GM23338 (cell line): ENCODE measurements at regions not wholly inside any gene's neighbourhood (a gene's known extent, or its start where the extent isn't known, plus 50 kb on each side); places are given as distances from the start of the nearest gene placed in this dataset.

Experiments
- ATAC-seq: fragments of 200-7000 bp; cut with Tn5 transposase; 3 replicates; pipeline ENCODE4 v1.9.1; 2020
- DNase-seq: peaks from one replicate; pipeline ENCODE4 v3.0.0-alpha.2; 2015; ENCODE audit warnings: low spot score
- H2AFZ ChIP-seq: fragments of 200-600 bp; sonication (generic); 2 replicates; pipeline ENCODE4 v1.8.0; 2016; ENCODE audit warnings: antibody characterized with exemption, mild to moderate bottlenecking, moderate library complexity
- H3F3A ChIP-seq: fragments of 200-600 bp; sonication (generic); replicated peaks from 2 replicates; pipeline ENCODE4 v1.8.0; 2017; ENCODE audit warnings: antibody characterized with exemption, mixed run types, low read depth
- H3K27ac ChIP-seq: fragments of 200-600 bp; sonication (generic); 2 replicates; pipeline ENCODE4 v1.6.1; 2016; ENCODE audit warnings: low read depth
- H3K27me3 ChIP-seq: fragments of 200-600 bp; sonication (generic); 2 replicates; pipeline ENCODE4 v1.8.0; 2016; ENCODE audit warnings: mild to moderate bottlenecking, mixed run types, moderate library complexity; ENCODE audit not compliant: insufficient read depth
- H3K36me3 ChIP-seq: fragments of 200-600 bp; sonication (generic); 2 replicates; pipeline ENCODE4 v1.8.0; 2016; ENCODE audit warnings: mild to moderate bottlenecking; ENCODE audit not compliant: insufficient read depth
- H3K4me1 ChIP-seq: fragments of 200-600 bp; sonication (generic); 2 replicates; pipeline ENCODE4 v1.8.0; 2016; ENCODE audit warnings: mild to moderate bottlenecking, moderate library complexity; ENCODE audit not compliant: insufficient read depth
- H3K4me2 ChIP-seq: fragments of 200-600 bp; sonication (generic); 2 replicates; pipeline ENCODE4 v1.7.1; 2017; ENCODE audit warnings: mixed run types
- H3K4me3 ChIP-seq: fragments of 200-600 bp; sonication (generic); 2 replicates; pipeline ENCODE4 v1.6.1; 2016; ENCODE audit warnings: mixed run types
- H3K79me2 ChIP-seq: fragments of 200-600 bp; sonication (generic); replicated peaks from 2 replicates; pipeline ENCODE4 v1.8.0; 2017; ENCODE audit warnings: mild to moderate bottlenecking; ENCODE audit not compliant: insufficient read depth
- H3K9me2 ChIP-seq: fragments of 200-600 bp; sonication (generic); 2 replicates; pipeline ENCODE4 v1.8.0; 2017; ENCODE audit not compliant: insufficient read depth
- H4K20me1 ChIP-seq: fragments of 200-600 bp; sonication (generic); replicated peaks from 2 replicates; pipeline ENCODE4 v1.8.0; 2017; ENCODE audit warnings: mild to moderate bottlenecking; ENCODE audit not compliant: insufficient read depth
- H3K27ac Mint-ChIP-seq: 2 replicates; pipeline ENCODE4 v1.8.0; 2020; ENCODE audit warnings: inconsistent platforms, mild to moderate bottlenecking, moderate library complexity, mixed read lengths
- H3K27me3 Mint-ChIP-seq: 3 replicates; pipeline ENCODE4 v1.8.0; 2022; ENCODE audit warnings: low read depth, mild to moderate bottlenecking, moderate library complexity, mixed read lengths, inconsistent platforms; ENCODE audit not compliant: insufficient read depth, poor library complexity
- H3K36me3 Mint-ChIP-seq: 3 replicates; pipeline ENCODE4 v1.8.0; 2021; ENCODE audit warnings: low read depth, mild to moderate bottlenecking, inconsistent platforms, moderate library complexity, mixed read lengths
- H3K4me1 Mint-ChIP-seq: 3 replicates; pipeline ENCODE4 v1.8.0; 2020; ENCODE audit warnings: mild to moderate bottlenecking, inconsistent platforms, mixed read lengths
- H3K4me3 Mint-ChIP-seq: 3 replicates; pipeline ENCODE4 v1.8.0; 2021; ENCODE audit warnings: moderate library complexity, mild to moderate bottlenecking, inconsistent platforms, mixed read lengths
- H3K9me3 Mint-ChIP-seq: 3 replicates; pipeline ENCODE4 v1.8.0; 2020; ENCODE audit warnings: moderate library complexity, mild to moderate bottlenecking, inconsistent platforms, mixed read lengths
- CREB1 ChIP-seq: fragments of 250-450 bp; sonication (Bioruptor Pico); IDR thresholded peaks from 2 replicates; pipeline ENCODE4 v1.5.0; 2020; ENCODE audit warnings: low read depth, mild to moderate bottlenecking, moderate library complexity
- ETS1 ChIP-seq: IDR thresholded peaks from 2 replicates; pipeline ENCODE4 v1.6.1; 2016; ENCODE audit warnings: antibody characterized with exemption
- EZH2 ChIP-seq: fragments of 200-600 bp; sonication (generic); IDR thresholded peaks from one replicate; pipeline ENCODE4 v1.8.0; 2017; ENCODE audit warnings: antibody characterized with exemption, mild to moderate bottlenecking, low read depth; ENCODE audit not compliant: unreplicated experiment
- EZH2phosphoT487 ChIP-seq: fragments of 200-600 bp; sonication (generic); IDR thresholded peaks from one replicate; pipeline ENCODE4 v1.8.1; 2018; ENCODE audit warnings: antibody characterized with exemption; ENCODE audit not compliant: unreplicated experiment
- JUNB ChIP-seq: IDR thresholded peaks from one replicate; pipeline ENCODE4 v1.6.1; 2016; ENCODE audit warnings: antibody characterized with exemption; ENCODE audit not compliant: unreplicated experiment
- POLR2AphosphoS5 ChIP-seq: IDR thresholded peaks from 2 replicates; pipeline ENCODE4 v1.6.1; 2016; ENCODE audit warnings: antibody characterized with exemption, low read depth
- REST ChIP-seq: IDR thresholded peaks from one replicate; pipeline ENCODE4 v1.6.1; 2018; ENCODE audit warnings: antibody characterized with exemption; ENCODE audit not compliant: unreplicated experiment
- STAT1 ChIP-seq: IDR thresholded peaks from one replicate; pipeline ENCODE4 v1.6.1; 2016; ENCODE audit warnings: antibody characterized with exemption; ENCODE audit not compliant: unreplicated experiment
- ZNF114 ChIP-seq: fragments of 250-450 bp; sonication (Bioruptor Pico); IDR thresholded peaks from 2 replicates; pipeline ENCODE4 v1.5.0; 2020; ENCODE audit warnings: mild to moderate bottlenecking, moderate library complexity
- ZNF331 ChIP-seq: fragments of 250-450 bp; sonication (Bioruptor Pico); IDR thresholded peaks from 2 replicates; pipeline ENCODE4 v1.5.0; 2020; ENCODE audit warnings: low read depth, mild to moderate bottlenecking, moderate library complexity
- ZNF462 ChIP-seq: fragments of 250-450 bp; sonication (Bioruptor Pico); IDR thresholded peaks from 2 replicates; pipeline ENCODE4 v1.5.0; 2020; ENCODE audit warnings: mild to moderate bottlenecking, moderate library complexity

- peaks cover 66% of the 10 kb centered on the region for H3K9me3 Mint-ChIP-seq
- DNase-seq (no peak), ATAC-seq (no peak)
- Histone ChIP-seq H3K36me3 (no peaks in the 10 kb centered on the region), H4K20me1 (no peaks in the 10 kb centered on the region), H3K79me2 (no peaks in the 10 kb centered on the region), H2AFZ (no peak overlapping the region), H3K4me1 (no peaks in the 10 kb centered on the region), H3K9me2 (no peaks in the 10 kb centered on the region), H3K4me2 (no peak overlapping the region), H3K4me3 (no peak overlapping the region), H3F3A (no peaks in the 10 kb centered on the region), H3K27ac (no peak overlapping the region), H3K27me3 (no peaks in the 10 kb centered on the region)
- H3K36me3 Mint-ChIP-seq = 0 out of 3 replicates have a peak, but pooled peaks cover 3% of the 10 kb centered on the region
- no peak overlapping the region for H3K4me3 Mint-ChIP-seq
- no peaks in the 10 kb centered on the region for H3K27me3 Mint-ChIP-seq
- H3K27ac Mint-ChIP-seq = no peak overlapping the region
- TF ChIP-seq POLR2AphosphoS5 (no peak), EZH2phosphoT487 (no peak), JUNB (no peak), EZH2 (no peak)
- H3K4me1 Mint-ChIP-seq = no peaks in the 10 kb centered on the region
These were observed 244.5 kb upstream of the SPANXN1 start for GRCh38 chrX:145002771-145003170.

- H3K4me1 Mint-ChIP-seq = no peaks in the 10 kb centered on the region
- H3K27ac Mint-ChIP-seq = no peak overlapping the region
- H3K36me3 Mint-ChIP-seq = 0 out of 3 replicates have a peak, but pooled peaks cover 3% of the 10 kb centered on the region
- H3K9me3 Mint-ChIP-seq = peaks cover 65% of the 10 kb centered on the region
- no peak overlapping the region for H3K4me3 Mint-ChIP-seq
- Histone ChIP-seq H3K4me3 (no peak overlapping the region), H3K27ac (no peak overlapping the region), H3K9me2 (no peaks in the 10 kb centered on the region), H3K36me3 (no peaks in the 10 kb centered on the region), H3K79me2 (no peaks in the 10 kb centered on the region), H3F3A (no peaks in the 10 kb centered on the region), H2AFZ (no peak overlapping the region), H3K4me2 (no peak overlapping the region), H3K27me3 (no peaks in the 10 kb centered on the region), H3K4me1 (no peaks in the 10 kb centered on the region), H4K20me1 (no peaks in the 10 kb centered on the region)
- H3K27me3 Mint-ChIP-seq = no peaks in the 10 kb centered on the region
- ATAC-seq (no peak), DNase-seq (no peak)
- TF ChIP-seq ETS1 (no peak), STAT1 (no peak), ZNF114 (CRISPR knock-in tag) (no peak), POLR2AphosphoS5 (no peak), CREB1 (no peak), EZH2 (no peak), JUNB (no peak), EZH2phosphoT487 (no peak), ZNF331 (CRISPR knock-in tag) (no peak), ZNF462 (CRISPR knock-in tag) (no peak), REST (no peak)
These were observed 243.9 kb upstream of the SPANXN1 start for GRCh38 chrX:145003443-145003842.
